HG02885 (cell line): ENCODE measurements at regions not wholly inside any gene's neighbourhood (a gene's known extent, or its start where the extent isn't known, plus 50 kb on each side); places are given as distances from the start of the nearest gene placed in this dataset.

Experiments used
- ATAC-seq: cut with Tn5 transposase; IDR thresholded peaks from one replicate; pipeline ENCODE4 v1.9.1; 2021; ENCODE audit warnings: mild to moderate bottlenecking; ENCODE audit not compliant: unreplicated experiment, poor library complexity

DNA sequence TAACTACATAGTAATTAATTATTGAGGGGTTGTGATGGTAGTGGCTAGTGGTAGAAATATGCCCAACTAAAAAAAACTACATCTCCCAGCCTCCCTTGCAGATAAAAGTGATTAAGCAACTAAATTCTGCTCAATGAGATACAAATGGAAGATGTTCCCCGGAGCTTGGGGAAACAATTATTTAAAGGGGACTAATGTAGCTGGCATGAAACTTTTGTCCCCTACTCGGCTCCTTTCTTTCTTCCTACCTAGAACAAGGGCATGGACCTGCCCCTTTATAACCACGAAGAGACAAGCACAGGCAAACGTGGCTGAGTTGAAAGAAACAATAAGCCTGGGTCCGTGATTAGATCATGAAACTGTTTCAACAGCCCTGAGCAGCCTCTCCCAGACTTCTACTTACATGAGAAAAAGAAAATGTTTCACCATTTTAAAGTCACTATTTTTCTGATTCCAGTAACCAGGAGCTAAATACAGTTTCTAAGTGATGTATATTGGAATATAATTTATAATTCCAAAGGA is 236.9 kb downstream of the SCG2 start:
- no peak for ATAC-seq

DNA sequence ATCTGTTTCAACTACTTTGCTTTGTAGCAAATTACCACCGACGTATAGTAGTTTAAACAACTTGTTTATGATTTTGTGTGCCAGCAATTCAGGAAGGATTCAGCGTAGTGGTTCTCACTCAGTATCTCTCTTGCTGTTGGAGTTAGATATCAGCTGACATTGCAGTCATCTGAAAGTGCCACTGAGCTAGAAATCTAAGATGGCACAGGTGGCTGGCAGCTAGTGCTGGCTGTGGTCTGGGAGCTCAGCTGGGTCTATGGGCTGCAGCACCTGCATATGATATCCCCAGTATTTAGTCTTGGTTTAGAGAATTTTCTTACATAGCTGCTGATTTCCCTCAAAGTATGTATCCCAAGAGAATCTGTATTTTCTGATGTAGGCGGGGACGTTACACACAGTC is 235.6 kb downstream of the SCG2 start:
- ATAC-seq = no peak

DNA sequence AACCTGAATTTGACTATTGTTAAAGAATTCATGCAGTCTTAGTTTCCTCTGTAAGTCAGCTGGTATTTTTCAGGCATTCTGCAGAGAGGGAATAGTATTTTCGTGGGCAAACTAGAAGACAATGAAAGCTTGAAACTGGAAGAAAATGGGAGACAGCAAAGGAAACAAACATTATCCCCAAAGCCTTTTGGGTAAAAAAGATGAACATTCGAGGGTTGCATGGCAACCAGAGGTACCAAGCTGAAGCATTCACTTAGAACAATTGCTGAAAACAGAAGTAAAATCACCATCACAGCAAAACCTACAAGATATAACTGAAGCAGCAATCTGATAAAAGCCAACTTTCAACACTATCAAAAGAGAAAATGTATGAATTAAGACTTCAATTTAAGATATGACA is 233.7 kb downstream of the SCG2 start:
- no peak for ATAC-seq

DNA sequence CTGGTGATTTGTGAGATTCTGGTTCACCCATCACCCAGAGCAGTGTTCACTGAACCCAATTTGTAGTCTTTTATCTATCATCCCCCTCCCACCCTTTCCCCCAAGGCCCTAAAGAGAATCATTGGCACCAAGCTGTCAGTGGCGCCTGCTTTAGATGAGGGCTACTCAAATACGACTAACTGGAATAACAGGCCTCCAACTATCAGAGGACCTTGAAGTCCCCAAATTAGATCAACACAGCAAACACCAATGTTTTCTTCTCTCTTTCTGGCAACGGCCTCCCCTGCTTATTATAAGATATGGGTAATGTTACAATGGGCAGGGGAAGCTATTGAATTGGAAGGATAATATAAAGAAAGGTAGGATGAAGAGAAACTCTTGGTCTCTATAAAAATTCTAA is 232.3 kb downstream of the SCG2 start:
- no peak for ATAC-seq

DNA sequence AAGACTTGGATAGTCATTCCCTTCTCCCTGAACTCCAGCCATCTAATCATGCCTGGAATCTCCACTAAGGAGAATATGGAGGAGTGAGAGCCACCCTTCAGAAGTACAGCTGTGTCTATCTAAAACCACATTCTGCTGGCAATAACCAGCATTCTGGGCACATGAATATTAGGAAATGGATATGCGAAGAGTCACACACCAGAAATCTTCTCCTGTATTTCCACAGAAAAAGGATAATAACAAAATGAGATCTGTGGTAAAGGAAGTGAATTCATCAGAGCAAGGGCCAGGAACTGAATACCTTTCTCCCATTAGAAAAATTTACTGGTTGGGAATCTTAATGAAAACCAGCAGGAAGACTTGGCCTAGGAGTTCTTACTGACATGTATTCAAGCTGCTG is 218.8 kb downstream of the SCG2 start:
- ATAC-seq = no peak

DNA sequence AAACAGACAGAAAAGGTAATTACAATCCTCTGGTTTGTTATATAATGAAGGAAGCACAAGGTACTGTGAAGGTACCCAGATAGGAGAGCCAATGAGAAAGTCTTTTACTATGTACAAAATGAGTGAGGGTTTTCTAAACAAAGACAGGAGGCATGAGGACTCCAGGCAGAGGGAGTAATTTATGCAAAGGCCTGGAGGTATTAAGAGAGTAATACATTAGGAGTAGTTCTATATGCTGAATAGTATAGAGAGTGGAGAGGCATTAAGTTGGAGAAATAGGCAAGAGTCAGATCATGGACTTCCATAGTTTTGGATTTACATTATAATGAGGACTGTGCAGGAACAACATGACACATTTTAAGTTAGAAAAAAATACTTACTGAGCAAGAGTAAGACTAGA is 216.0 kb downstream of the SCG2 start:
- no peak for ATAC-seq

DNA sequence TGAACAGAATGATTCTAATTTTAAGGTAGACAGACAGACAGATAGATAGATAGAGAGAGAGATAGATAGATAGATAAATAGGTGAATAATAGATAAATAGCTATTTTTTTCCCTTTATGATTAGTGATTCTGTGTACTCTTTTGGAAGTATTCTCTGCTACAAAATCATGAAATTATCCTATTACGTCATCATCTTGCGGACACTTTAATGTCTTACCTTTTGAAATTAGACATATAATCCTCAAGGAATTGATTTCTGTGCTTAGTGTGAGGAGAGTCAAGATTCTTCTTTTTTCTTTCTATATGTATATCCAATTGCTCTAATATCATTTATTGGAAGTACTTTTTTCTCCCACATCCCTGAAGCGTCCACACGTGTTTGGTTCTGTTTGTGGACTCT is 215.2 kb downstream of the SCG2 start:
- ATAC-seq = no peak

DNA sequence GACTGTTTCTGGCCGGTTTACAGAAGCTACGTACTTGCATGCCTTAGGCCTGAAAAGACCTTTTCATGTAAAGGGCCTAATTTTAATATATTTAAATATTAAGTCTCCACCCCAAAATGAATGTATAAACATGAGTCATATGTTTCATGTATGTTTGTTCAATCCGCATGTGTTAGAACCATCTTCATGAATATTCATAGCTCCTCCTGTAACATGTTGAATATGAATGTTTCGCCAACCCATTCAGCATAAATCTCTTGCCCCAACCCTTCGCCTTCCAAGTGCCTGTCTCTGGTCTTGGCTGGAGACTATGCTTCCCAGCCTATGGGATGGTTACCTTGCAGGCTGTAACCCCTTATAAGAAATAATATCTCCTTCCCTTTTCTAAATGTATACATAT is 212.5 kb downstream of the SCG2 start:
- no peak for ATAC-seq

DNA sequence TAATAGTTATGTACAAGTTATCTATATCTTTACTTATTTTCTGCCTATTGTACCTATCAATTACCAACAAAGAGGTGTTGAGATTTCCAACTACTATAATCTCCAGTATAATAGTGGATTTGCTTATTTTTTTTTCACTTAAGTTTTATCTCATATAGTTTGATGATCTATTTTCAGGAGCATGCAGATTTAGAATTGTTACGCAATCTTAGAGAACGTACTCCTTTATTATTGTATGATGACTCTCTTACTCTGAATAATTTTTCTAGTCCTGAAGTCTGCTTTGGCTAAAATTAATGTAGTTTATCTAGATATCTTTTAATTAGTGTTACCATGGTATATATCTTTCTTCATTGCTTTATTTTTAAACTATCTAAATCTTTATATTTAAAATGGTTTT is 205.2 kb downstream of the SCG2 start:
- ATAC-seq = no peak

DNA sequence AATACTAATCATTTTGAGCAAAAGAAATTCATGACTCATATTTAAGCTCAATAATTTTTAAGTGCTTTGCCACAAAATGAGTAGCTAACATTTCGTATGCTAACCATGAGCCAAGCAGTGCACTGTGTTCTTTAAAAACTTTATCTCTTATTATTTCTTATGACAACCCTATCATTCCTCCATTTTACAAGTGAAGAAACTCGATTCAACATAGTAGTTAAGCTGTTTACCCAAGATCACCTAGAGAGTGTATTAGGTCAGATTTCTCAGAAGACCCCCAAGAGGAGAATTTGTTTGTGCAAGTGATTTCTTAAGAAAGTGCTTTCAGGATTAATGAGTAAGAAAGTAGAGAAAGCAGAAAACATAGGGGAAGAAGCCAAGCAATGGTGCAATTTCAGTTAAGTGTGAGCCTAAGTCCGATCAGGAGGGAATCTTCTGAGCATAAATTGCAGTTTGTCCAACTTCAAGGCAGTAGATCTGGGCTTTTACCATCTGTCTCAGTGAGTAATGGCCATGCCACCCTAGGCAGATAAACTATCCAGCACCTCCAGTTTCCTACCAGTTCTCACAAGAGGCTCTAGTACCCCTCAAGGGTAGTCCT is 202.7 kb downstream of the SCG2 start:
- no peak for ATAC-seq

DNA sequence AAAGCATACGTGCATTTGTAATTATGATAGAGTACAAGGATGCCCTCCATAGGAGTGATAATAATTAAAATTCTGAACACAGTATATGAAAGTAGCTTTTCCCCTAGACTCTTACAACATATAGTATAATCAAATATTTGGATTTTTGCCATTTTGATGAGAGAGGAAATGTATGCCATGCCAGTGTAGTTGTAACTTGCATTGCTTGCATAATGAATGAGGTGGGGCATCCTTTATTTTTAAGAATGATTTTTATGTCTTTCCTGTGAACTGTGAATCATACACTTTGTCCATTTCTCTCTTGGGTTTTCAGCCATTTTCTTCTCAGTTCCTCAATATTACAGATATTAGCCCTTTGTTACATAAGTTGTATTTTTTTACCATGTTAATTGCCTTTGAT is 197.5 kb downstream of the SCG2 start:
- no peak for ATAC-seq

DNA sequence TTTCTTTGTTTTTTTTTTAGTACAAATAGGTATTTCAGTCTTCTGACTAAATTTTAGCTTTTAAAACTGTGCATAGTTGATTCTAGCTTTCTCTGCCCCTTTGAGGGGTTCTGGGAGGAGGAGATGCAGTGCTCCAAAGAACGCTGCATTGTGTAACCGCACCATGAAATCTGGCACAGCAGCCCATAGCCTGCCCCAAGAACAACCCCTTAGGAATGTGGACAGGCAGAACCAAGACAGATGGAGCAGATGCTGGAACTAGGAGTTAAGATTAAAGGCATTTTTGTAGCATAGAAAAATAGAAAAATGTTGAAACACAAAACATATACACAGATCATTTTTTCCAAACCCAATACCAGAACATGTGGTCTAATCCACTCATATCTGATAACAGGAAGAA is 187.5 kb downstream of the SCG2 start:
- no peak for ATAC-seq

DNA sequence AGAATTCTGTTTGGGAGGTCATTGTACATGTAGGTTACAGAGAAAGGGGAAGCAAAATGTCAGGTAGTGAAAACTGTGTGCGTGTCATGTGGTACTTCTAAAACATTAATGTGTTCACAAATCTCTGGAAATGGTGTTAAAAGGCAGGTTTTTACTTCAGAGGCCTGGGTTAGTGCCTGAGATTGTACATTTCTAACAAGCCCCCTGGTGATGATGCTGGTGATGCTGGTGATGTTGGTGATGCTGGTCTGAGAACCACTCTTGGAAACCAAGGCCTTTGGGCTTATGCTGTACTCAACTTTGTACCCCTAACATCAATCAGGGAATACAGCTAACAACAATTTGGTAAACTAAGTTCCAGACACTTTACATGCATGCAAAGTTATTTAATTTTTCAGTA is 187.1 kb downstream of the SCG2 start:
- ATAC-seq = no peak

DNA sequence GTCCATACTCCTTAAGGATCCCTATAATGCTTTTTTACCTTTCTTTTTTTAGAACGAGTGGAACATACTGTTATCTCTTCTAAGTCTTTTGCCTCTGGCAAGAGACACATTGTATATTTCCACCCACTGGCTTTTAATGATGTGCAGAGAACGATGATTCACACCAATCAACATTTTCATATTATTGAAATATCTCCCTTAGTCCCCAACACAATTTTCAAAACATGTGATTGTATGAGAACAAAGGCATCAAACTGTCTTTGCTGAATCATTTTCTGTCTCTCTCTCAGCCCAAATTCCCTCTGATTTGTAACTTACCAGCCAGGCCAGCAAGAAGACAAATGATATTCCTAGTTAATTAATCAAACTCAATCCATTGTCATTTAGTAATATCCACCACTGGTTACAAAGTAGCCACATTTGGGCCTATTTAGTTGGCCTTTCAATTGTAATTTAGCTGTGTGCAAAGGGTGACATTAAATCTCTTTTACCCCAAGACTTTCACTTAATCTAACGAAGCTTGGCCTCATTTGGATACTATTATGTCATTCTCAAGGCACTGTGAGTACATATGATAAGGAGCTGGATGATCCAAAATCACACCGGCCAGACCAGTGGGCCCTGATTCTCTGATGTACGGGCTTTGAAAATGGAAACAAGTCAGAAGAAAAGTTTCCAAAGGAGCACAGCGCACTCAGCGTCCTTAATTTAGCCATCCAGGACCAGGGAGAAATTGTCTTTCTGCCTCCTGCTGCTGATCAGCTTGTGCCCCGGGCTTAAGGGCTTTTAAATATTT is 185.1 kb downstream of the SCG2 start:
- ATAC-seq = no peak

DNA sequence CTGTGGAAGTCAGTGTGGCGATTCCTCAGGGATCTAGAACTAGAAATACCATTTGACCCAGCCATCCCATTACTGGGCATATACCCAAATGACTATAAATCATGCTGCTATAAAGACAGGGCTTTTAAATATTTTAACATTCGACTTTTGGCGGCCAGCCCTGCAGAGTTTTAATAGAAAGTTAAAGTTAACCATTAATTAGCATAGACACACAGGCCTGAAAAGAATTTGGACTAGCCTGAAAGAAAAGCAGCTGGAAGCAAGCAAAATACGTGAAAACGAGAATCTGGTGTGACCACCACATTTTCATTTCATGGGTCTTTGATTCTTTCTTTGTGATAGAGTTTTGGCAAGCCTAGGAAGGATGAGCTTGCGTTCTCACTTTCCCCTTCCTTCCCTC is 184.0 kb downstream of the SCG2 start:
- no peak for ATAC-seq

DNA sequence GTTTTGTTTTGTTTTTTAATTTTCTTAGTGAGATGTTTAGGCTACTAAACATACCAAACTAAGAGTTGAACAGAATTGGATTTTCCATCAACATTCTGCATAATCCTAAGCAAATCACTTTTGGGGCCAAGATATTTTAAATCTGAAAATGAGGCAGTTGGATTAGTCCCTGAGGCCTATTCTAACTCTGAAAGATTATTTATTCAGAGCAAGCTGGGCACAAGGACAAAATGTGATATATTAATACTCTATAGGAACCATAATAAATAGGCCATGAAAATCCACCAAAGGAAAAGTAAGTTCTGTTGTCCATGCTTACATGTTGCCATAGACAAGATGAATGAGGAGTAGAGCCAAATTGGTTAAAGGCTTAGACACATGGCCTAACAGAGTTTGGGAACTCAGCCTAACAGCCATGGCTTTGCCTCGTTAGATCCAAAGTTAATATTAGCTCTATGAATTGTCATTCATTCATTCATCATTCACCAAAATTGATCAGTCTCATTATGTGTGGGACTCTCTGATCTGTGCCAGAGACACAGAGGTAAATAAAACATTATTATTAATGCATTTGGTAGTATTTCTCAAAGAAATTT is 183.5 kb downstream of the SCG2 start:
- no peak for ATAC-seq

DNA sequence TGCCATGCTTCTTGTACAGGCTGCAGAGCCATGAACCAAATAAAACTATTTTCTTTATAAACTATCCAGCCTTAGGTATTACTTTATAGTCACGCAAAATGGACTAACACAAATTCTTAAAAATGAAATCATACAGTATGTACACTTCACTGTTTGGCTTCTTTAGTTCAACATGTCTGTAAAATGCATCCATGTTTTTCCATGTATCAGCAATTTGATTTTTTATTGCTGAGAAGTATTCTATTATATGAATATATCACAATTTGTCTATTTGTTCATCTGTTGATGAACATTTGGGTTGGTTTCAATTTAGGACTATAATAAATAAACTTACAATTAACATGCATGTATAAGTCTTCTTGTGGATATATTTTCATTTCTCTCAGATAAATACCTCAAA is 182.1 kb downstream of the SCG2 start:
- ATAC-seq = no peak

DNA sequence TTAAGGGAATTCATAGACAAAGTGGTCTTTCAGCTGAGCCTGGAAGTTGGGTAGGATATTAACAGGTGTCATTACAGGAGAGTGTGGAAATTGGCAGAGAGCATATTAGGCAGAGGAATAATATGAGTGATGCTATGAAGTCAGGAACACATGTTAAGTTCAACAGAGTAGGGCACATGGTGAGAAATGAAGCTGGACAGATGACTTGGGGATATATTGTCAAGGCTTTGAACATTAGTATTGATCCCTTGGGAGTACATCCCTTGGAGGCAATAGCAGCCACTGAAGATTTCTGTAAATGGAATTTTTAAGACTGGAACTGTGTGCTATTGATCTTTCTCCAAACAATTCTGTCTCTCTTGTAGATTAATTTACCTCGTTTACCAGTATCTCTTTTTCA is 170.7 kb downstream of the SCG2 start:
- ATAC-seq = no peak

DNA sequence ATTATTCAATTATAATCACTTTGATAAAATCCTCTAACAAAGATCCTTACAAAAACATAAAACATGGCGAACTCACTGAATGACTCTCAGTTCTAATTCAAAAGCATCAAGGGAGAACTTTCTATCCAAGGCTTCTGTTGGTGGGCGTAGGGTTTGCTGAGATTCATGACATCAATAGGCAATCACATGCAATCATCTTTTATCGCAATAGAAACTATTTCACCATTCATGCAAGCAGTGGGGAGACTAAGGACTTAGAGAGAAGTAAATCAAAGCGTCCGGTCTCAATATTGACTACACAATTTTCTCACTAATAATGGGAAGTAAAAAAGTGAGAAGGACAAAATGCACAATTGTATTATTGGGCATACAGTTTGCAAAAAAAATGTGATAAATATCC is 168.7 kb downstream of the SCG2 start:
- no peak for ATAC-seq

DNA sequence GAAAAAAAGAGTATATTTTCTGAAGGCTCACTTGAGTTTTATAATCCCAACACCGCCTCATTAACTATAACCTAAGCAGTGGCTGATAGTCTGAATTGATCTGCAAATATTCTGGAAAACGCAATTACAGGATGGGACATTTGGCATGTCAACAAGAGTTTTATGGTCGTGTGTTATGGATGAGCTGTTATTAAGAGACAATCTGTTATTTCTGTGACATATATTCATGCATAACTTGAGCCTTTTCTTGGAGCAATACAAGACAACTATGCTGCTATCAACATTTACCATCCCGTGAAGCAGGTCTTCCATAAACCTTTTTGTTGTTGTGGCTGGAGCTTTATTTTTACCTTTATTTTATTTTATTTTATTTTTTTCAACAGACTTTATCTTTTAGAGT is 164.4 kb downstream of the SCG2 start:
- ATAC-seq = no peak

DNA sequence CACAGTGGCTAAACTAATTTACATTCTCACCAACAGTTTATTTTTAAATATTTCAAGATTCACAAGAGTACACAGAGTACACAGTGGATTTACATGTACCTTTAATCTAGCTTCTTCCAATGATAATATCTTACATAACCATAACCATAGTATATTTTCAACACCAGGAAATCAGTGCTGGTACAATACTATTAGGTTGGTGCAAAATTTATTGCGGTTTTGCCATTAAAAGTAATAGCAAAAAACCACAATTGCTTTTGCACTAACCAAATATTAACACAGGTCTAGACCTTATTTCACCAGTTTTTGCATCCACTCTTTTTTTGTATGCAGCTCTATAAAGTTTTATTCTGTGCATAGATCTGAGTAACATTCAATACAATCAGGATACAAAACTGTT is 163.0 kb downstream of the SCG2 start:
- ATAC-seq = no peak

DNA sequence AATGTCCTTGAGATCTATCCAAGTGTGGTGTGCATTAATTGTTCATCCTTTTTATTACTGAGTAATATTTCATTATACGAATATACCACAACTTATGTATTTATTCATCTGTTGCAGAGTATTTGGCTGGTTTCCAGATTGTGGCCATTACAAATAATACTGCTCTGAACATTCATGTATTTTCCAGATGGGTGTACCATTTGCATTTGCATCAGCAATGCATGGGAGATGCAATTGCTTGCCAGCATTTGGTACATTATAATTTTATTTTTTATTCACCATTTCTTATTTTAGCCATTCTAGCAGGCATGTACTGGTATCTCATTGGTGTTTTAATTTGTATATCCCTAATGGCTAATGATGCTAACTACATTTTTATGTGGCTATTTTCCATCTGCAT is 162.4 kb downstream of the SCG2 start:
- no peak for ATAC-seq
